Limb (tissue), 2 donors: ENCODE measurements at regions not wholly inside any gene's neighbourhood (a gene's known extent, or its start where the extent isn't known, plus 50 kb on each side); places are given as distances from the start of the nearest gene placed in this dataset.

Experiments
- DNase-seq, 2 donors: peaks; one replicate each; pipeline ENCODE4 v3.0.0-alpha.2; 2016; ENCODE audit errors: extremely low spot score in 2 of 2

DNA sequence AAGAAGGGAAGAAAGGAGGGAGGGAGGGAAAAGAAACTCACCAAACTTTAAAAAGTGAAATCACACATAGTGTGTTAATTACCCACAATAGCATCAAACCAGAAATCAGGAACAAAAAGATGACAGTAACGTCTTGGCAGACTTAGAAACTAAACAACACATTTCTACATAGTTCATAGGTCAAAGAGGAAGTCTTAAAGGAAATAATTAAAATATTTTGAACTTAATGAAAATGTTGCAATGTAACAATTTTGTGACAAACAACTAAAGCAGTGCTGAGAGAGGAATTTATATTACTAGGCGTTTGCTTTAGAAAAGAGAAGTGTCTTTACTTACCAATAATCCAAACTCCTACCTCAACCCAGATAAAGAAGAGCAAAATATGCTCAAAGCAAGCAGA is 505.0 kb upstream of the ID2 start:
- DNase-seq = no peak

DNA sequence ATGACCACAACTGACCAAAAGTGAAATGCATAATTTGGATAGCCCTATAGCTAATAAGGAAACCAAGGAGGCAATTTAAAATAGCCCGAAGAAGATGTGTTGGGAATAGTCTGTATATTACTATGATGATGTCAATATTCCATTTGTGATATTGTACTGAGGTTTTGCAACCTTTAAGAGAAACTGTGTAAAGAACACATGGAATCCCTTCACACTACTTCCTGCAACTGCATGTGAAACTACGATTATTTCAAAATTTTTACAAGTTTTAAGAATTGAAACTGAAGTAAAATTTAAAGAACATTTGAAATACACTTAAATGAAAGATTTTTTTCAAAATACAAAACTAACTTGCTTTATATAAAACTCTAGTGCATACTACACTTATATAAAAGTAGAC is 504.3 kb upstream of the ID2 start:
- no peak for DNase-seq

DNA sequence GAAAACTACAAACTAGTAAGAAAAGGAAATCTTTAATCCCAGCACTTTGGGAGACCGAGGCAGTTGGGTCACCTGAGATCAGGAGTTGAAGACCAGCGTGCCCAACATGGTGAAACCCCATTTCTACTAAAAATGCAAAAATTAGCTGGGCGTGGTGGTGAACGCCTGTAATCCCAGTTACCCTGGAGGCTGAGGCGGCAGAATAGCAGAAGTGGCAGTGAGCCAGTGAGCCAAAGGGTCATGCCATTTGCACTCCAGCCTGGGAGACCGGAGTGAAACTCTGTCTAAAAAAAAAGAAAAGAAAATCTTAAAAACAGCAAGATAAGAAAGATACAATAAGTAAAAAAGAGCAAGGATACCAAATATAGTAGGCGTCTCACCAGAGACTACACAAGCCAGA is 502.9 kb upstream of the ID2 start:
- DNase-seq = no peak

DNA sequence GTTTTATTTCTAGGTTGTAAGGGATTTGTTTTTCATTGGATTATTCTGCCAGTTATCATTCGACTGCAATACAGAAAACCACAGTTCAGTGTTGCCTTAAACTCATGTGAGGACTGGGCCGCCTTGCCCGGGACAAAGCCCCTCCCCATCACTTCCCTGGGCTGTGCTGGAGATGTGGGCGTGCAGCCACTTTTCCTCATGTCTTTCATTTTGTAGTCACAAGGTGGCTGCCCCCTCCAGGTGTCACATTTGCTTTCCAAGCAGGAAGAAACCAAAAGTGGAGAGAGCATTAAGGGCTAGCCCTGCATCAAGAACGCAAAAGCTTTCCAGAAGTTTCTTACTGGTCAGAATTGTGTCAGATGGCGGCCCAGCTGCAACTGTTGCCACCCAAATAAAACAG is 492.5 kb upstream of the ID2 start:
- DNase-seq = no peak

DNA sequence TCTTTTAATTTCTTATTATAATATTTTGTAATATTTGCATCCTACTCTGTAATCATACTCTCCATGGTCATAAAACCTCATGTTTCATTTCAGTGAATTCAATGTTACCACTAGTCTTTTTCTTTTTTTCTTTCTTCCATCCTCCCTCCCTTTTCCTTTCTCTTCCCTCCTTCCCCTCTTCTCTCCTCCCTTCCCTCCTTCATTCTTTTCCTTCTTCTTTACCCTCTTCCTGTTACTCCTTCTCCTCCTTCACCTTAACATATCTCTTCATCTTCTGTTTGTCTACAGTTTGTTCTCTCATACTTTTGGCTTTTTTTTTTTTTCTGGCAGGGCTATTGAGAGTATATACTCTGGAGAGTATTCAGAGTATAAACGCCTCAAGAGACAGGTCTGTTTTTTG is 491.6 kb upstream of the ID2 start:
- DNase-seq = no peak

DNA sequence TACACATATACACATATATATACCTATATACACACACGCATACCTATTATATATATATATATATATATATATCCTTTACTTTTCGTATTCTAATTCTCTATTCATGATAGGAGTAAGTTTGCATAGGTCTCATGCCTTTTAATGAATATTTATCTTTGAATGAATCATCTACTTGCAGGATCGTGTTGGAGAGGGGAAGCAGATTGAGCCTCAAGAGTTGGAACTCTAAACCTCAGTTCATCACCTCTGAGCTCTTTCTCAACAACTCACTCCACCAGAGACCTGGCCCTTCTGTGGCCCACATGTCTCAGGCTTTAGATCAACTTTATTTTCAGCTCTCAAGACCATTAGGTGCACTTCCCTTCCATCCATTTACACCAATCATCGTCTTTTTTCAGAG is 490.4 kb upstream of the ID2 start:
- DNase-seq = no peak

DNA sequence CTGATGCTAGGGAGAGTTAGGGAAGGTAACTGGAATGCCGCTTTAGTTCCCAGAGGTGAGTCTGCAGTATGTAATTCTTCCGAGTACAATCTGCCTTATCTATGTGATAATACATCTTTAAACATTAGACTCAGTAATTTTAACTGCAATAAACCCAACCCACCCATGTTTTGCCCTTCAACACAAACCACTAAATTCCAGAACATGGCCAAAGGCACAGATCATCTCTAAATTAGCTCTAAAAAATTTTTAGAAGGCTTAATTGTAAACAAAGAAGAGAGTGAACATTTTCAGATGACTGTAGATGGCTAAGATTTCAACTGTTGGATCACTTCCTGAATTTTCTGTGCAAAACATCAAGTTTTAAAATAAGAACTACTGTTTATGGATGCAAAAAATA is 488.7 kb upstream of the ID2 start:
- DNase-seq = no peak

DNA sequence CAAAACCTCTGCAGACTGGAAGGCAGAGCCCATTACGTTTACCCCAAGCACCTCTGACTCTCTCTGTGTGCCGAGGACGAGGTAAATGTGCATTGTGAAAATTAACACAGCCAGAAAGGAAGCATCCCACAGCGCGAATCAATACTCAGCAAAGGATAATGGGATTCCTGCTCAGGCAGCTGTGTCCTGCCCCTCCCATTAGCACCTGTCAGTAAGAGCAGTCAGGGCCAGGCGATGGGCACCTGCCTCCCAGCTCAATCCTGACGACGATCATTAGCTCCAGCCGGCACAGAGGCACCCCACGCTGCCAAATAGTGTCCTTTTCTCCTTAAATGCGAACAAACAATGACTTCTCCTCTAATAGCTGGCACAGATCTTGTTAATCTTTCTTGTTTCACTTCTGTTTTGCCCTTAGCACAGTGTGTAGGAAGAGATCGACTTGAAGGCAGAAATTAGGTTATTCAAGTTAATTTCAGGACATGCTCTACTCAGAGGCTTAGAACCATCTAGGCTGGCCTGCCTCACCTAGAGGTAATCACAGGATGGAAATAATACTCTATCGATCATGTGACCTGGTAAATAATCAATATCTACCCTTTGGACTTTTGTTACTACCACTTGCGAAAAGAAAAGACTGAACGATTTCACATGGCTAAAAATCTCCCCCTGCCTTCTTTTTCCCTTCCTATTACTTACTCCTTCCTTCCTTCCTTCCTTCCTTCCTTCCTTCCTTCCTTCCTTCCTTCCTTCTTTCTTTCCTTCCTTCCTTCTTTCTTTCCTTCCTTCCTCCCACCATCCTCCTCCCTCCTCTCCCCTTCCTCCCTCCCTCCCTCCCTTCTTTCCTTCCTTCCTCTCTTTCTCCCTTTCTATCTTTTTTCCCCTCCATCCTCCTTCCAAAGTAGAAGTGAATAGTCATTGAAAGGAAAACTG is 487.9 kb upstream of the ID2 start:
- peak in 1 of 2 donors; percentile 40 for DNase-seq

DNA sequence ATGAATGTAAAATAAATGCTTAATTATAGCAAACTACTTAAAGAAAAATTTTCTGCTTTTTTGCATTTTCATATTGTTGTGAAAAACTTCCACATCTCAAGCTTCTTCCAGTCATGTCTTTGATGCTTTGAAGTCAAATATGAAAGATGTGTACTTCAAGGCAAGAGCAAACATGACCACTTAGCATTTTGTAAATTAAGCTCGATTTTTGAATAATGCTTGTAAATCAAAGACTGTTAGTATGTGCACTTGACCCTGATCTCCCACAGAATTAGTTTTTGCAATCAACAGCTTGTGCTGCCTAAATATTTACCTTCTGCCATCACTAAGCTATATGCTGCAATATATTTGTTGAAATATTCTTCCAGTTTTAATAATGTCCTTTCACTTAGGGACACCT is 486.1 kb upstream of the ID2 start:
- no peak for DNase-seq

DNA sequence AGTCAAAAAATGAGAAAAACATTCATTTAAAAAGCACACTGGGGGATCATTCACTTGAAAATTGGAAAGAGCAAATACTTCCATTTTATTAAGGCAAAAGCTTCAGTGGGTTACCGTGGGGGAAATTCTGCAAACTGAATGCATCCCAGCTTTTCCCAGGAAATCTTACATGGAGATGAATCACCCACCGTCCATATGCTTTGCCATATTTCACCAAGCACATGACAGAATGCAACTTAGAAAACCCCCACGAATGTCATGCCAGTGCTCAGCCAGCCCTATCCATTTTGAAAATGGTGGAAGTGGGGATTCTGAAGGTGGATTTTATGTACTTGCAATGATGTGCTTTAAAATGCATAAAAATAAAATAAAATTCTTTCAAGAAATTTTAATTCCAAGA is 485.5 kb upstream of the ID2 start:
- DNase-seq = no peak

DNA sequence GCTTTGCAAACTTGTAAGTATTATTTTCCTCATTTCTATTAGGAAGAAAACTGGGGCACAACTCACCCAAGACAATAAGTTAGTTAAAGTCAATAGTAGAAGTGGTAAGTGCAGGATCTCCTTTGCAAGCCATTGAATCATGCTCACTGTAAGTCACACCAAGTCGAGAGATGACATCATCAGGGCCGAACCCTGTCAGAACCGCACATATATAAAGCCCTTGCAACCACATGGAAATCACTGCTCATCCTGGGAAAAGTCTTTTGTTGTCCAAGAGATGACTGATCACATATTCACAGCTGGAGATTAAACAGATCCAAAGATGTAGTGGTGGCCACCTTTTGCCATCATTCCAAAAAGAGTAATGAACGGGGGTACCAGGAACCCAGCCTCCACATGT is 484.8 kb upstream of the ID2 start:
- DNase-seq = no peak

DNA sequence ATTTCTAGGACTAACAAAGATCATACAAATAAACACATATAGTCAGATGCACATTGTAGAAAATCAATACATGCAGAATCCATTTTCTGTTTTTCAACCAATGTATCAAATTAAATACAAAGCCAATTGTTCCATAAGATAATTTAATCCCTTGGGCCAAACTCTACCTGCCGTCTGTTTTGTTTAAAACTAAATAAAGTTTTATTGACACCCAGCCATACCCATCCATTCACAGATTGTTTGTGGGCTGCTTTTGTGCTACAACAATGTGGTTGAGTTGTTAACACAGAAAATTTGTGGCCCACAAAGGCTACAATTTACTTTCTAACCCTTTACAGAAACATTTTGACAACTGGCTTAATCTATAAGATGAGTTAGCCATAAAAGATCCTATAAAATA is 484.0 kb upstream of the ID2 start:
- no peak for DNase-seq

DNA sequence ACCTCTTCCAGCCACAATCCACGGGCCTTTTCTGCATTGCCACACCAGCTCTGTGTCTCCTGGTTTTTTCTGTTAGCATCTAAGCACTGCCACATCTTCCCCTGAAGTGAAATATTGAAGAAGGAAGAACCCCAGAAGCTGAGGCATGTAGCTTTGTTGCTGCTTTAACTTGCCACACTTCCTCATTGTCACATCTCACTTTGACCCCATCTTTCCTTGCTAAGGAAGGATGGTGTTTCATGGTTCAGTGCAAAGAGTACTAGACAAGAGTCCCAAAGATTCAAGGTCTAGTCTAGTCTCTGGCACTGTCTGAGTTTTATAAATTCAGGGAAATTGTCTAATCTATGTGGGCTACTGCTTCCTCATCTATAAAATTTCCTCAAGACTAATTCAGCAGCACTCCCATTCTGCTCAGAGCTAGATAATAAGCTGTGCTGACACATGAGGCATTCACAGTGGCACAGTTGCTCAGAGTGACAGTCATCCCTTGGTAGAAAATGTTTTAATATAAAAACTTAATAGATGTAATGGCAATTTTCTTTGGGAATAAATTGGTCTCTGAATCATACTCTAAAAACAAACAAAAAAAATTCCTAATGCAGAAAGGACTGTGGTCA is 483.0 kb upstream of the ID2 start:
- no peak for DNase-seq

DNA sequence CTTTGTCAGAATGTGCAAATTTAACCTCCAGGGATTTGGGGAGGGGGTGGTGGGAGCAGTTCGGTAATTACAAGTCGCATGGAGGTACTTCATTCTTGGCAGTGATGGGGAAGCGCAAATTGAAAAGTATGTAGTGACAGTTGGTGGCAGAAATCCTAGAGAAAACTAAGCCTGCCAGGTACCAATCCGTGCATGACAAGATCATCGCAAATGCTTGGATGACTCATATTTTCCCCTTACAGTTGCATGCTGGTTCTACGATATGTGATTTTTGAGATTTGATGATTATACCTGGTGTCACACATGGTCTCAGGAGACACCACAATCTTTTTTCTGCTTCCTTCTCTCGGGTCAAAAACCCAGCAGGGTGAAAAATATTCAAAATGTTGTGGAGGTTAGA is 479.7 kb upstream of the ID2 start:
- no peak for DNase-seq

DNA sequence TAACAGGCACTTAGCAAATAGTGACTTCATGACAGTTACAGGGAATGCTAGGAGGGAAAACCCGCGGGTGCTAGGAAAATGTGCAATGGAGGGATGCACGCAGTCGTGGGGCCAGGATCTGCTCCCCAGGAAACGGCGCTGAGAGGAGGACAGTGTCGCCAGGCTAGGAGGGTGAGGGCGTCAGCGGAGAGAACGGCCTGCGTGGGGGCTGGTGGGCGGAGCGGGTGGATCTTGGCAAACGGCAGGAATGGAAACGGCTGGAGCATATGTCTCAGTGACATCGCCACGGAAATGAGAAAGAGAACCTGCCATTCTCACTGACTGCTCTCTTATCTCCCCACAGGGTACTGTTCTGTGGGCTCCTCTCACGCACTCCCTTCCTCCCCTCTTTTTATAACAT is 478.5 kb upstream of the ID2 start:
- no peak for DNase-seq

DNA sequence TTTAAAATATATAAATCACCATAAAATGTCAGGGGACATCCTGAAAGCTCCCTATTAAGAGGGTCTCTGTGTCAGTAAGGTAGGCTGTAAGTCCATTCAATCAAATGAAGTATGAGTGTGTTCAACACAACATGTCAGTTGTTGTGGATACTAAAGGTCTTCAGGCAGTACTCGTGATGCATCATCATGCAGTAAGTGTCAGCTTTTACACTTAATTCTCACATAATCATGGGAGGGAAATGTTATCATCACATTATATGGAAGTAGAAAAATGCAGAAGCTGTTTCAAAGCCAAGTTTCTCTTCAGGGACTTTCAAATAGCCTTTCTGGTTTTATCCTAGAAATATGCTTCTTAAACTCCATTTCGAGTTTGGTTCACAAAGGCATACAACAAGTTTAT is 477.1 kb upstream of the ID2 start:
- DNase-seq = no peak

DNA sequence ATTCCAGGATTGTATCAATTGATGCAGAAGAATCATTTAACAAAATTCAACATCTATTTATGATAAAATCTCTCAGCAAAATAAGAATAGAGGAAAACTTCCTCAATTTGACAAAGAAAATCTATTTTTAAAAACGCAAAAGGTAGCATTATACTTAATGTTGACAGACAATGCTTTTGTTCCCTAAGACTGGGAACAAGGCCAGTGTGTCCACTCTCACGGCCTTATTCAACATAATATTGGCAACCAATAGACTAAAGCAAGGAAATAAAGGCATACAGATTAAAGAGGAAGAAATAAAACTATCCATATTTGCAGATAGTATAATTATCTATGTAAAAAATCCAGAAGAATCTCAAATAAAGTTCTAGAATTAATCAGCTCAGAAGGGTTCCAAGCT is 472.4 kb upstream of the ID2 start:
- no peak for DNase-seq

DNA sequence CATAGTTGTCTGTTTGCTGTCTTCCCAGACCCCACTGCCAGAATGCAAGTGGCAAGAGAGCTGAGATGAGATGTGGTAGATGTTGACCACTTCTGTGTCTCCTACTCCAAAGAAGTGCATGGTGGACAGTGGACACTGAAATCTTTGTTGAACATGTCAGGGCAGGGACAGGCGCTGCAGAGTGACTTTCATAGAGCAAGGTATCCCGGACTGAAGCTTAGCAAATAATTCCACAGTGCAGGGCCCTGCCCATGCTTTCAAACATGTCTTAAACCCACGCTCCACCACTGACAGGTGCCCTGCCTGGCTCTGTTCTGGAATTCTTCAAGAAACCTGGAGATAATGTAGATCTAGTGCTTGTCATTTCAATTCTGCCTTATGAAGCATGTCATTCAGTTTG is 470.5 kb upstream of the ID2 start:
- no peak for DNase-seq

DNA sequence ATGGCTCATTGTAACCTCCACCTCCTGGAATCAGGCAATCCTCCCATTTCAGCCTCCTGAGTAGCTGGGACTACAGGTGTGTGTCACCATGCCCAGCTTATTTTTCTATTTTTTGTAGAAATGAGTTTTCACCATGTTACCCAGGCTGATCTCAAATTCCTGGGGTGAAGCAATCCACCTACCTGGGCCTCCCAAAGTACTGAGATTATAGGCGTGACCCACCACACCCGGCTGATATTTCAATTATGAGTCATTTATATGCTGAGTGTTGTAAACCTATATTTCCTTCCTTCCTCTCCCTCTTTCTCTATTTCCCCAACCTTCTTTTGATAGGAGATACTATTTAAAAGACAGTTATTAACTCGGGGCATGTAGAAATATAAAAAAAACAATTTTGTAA is 469.6 kb upstream of the ID2 start:
- DNase-seq = no peak

DNA sequence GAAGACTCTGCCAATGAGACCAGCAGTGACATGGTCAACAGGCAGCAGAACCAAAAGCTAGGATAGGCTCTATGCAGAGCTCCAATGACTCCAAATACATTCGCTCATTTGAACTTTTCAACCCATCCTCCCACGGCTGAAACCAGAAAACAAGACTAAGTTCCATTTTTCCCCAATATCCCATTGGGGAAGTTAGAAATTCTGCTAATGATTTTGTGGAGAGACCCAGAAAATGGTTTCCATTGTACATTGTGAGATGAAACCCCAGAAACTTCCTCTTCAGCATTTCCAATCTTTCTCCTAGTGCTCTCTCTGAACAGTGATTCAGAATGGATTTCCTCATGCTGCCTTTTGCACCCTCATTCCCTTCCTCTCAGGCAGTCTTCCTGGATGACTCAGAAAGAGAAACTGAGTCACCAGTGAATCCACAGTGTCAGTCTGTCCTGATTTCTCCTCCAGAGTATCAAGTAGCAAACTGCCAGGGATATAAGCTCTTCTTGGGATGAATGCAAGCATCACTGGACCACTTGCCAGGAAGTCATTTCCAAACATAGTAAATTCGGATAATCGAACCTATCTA is 467.7 kb upstream of the ID2 start:
- DNase-seq = no peak

DNA sequence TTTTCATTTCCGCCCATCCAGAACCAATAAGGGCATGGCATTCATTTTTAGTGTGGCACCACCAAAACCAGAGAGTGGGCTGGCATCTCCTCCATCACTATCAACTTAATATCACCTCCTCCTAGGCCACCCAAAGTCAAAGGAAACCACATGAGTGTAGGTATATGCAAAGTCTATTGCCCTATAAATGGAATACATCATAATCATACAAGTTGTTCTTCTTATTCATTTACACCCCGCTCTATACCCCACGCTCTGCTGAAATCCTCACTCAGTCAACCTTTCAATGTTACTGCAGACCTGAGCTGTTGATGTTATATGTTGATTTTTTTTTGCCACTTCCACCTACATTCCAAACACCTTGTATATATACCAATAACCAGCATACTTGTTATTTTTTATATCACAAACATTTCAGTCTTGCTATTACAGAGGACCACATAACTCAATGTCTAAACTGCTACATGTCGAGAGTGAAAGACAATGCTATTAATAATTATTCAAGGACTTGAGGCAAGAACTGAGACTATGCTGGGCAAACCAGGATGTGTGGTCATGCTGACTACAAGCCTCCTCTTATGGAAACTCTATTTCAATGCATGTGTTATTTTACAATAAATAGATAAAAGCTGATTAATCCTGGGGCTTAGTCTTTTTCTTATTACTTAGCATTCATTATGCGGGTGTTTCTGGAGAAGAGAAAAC is 466.5 kb upstream of the ID2 start:
- no peak for DNase-seq

DNA sequence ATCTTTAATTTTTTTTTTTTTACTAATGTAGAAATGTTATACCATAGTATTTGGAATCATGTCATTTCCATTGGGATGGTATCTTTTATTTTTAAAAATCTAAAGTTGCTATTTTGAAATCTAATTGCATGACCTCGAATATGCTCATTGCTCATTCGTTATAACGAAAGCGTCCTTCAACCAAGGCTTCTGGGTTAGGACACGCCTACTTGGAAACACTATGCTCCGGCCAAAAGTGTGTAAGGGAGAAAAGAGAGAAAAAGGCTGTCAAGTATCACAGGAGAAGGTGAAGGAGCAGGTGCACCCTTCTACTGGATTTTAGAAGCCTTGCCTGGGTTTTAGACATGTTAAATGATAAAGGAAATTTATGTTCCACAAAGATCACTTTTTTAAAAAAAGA is 465.9 kb upstream of the ID2 start:
- DNase-seq = no peak
